HCT116 (cell line): ENCODE measurements at regions not wholly inside any gene's neighbourhood (a gene's known extent, or its start where the extent isn't known, plus 50 kb on each side); places are given as distances from the start of the nearest gene placed in this dataset.

Experiments used
- ATAC-seq: fragments of 200-7000 bp; cut with Tn5 transposase; 2 replicates; pipeline ENCODE4 v1.9.1; 2020; ENCODE audit warnings: mild to moderate bottlenecking, moderate library complexity
- BruUV-seq: library from RNA; stranded (reverse); fragments of 400-500 nt; replicated peaks from 2 replicates; lab custom pipeline; 2021; lab: Mats Ljungman, UMichigan
- CTCF ChIA-PET: fragments of 300-600 bp; sonication (Branson Sonifier 250); formaldehyde crosslinking; loops from one replicate; lab custom pipeline; 2021; ENCODE audit warnings: antibody characterized with exemption; lab: Charles Lee
- POLR2A ChIA-PET: fragments of 300-600, 350-600 bp; sonication (Branson Sonifier 250); formaldehyde crosslinking; loops from one replicate; lab custom pipeline; 2021; ENCODE audit warnings: antibody characterized with exemption; lab: Charles Lee
- RAD21 ChIA-PET, 2 experiments: fragments of 300-600 bp; sonication (Branson Sonifier 250); formaldehyde crosslinking; loops; one replicate each; lab custom pipeline; 2023; ENCODE audit warnings: low total read pairs in 2 of 2; ENCODE audit not compliant: uncharacterized antibody in 2 of 2, unreplicated experiment in 2 of 2, low non-redundant PET in 1 of 2; lab: Charles Lee
- DNase-seq: peaks from one replicate; pipeline ENCODE4 v3.0.0-alpha.2; 2010; ENCODE audit warnings: low read depth, low spot score
- H2AFZ ChIP-seq: fragments of 200-600 bp; shearing (Covaris generic), sonication (generic); 2 replicates; pipeline ENCODE4 v1.6.1; 2017; ENCODE audit warnings: low read depth, mixed run types, mixed read lengths, antibody characterized with exemption, low read length; ENCODE audit not compliant: poor library complexity, severe bottlenecking
- H3K27ac ChIP-seq: 2 replicates; pipeline ENCODE4 v1.5.1; 2012; ENCODE audit warnings: low read depth, low read length
- H3K27me3 ChIP-seq: fragments of 200-600 bp; sonication (generic); 2 replicates; pipeline ENCODE4 v1.6.1; 2016; ENCODE audit warnings: mixed run types, low read length, mixed read lengths; ENCODE audit not compliant: insufficient read depth
- H3K36me3 ChIP-seq, 2 experiments: fragments of 200-500 bp in 1 of 2; fragments of 200-600 bp in 1 of 2; sonication (Bioruptor generic) in 1 of 2; sonication (generic) in 1 of 2; 2 replicates each; pipeline versions ENCODE4 v1.5.1 to v1.6.1; 2014 to 2016; ENCODE audit warnings: low read length in 2 of 2, inconsistent platforms in 1 of 2, mixed read lengths in 1 of 2, mixed run types in 1 of 2; ENCODE audit not compliant: insufficient read depth in 2 of 2, control insufficient read depth in 1 of 2
- H3K4me1 ChIP-seq, 2 experiments: fragments of 200-600 bp in 1 of 2; sonication (generic) in 1 of 2; 2 replicates each; pipeline versions ENCODE4 v1.5.1 to v1.6.1; 2012 to 2017; ENCODE audit warnings: low read length in 2 of 2, inconsistent platforms in 1 of 2, mild to moderate bottlenecking in 1 of 2, mixed read lengths in 1 of 2, mixed run types in 1 of 2, moderate library complexity in 1 of 2; ENCODE audit not compliant: insufficient read depth in 2 of 2, control insufficient read depth in 1 of 2
- H3K4me2 ChIP-seq: fragments of 200-600 bp; sonication (generic); 2 replicates; pipeline ENCODE4 v1.6.1; 2017; ENCODE audit warnings: mixed run types, low read length, mixed read lengths
- H3K4me3 ChIP-seq, 2 experiments: fragments of 200-600 bp in 1 of 2; sonication (generic) in 1 of 2; replicated peaks in 1 of 2; 2 replicates each; pipeline ENCODE4 v1.5.1; 2011 to 2016; ENCODE audit warnings: low read length in 2 of 2, control low read depth in 1 of 2, low read depth in 1 of 2, mild to moderate bottlenecking in 1 of 2, mixed read lengths in 1 of 2, mixed run types in 1 of 2
- H3K79me2 ChIP-seq: fragments of 200-600 bp; sonication (generic); 2 replicates; pipeline ENCODE4 v1.6.1; 2017; ENCODE audit warnings: mild to moderate bottlenecking, mixed run types, low read length, moderate library complexity, mixed read lengths; ENCODE audit not compliant: insufficient read depth
- H3K9ac ChIP-seq: fragments of 200-600 bp; sonication (generic); 2 replicates; pipeline ENCODE4 v1.6.1; 2016; ENCODE audit warnings: low read length, mixed read lengths
- H3K9me2 ChIP-seq: fragments of 200-600 bp; sonication (generic), shearing (Covaris generic); 2 replicates; pipeline ENCODE4 v1.6.1; 2017; ENCODE audit warnings: mixed run types, mild to moderate bottlenecking, moderate library complexity; ENCODE audit not compliant: insufficient read depth
- H3K9me3 ChIP-seq, 2 experiments: fragments of 200-500 bp in 1 of 2; fragments of 200-600 bp in 1 of 2; sonication (Bioruptor generic) in 1 of 2; sonication (generic) in 1 of 2; 2 replicates each; pipeline ENCODE4 v1.6.1; 2014 to 2017; ENCODE audit warnings: low read length in 2 of 2, mixed read lengths in 2 of 2, inconsistent platforms in 1 of 2, low read depth in 1 of 2, mild to moderate bottlenecking in 1 of 2, mixed run types in 1 of 2, moderate library complexity in 1 of 2; ENCODE audit not compliant: control insufficient read depth in 1 of 2, insufficient read depth in 1 of 2
- H4K20me1 ChIP-seq: fragments of 200-600 bp; sonication (generic), shearing (Covaris generic); 2 replicates; pipeline ENCODE4 v1.6.1; 2017; ENCODE audit warnings: mixed run types, mild to moderate bottlenecking, moderate library complexity; ENCODE audit not compliant: insufficient read depth
- ELF1 ChIP-seq: IDR thresholded peaks from 2 replicates; pipeline ENCODE4 v1.6.1; 2012; ENCODE audit warnings: low read depth, borderline replicate concordance
- EZH2 ChIP-seq: fragments of 200-600 bp; sonication (generic); IDR thresholded peaks from 2 replicates; pipeline ENCODE4 v1.6.1; 2017; ENCODE audit warnings: antibody characterized with exemption, mixed run types
- FOSL1 ChIP-seq: IDR thresholded peaks from 2 replicates; pipeline ENCODE4 v1.6.1; 2012; ENCODE audit warnings: low read depth
- POLR2AphosphoS5 ChIP-seq: IDR thresholded peaks from 2 replicates; pipeline ENCODE4 v1.6.1; 2011; ENCODE audit warnings: mild to moderate bottlenecking, low read depth, low read length, moderate library complexity
- SIN3A ChIP-seq: IDR thresholded peaks from 2 replicates; pipeline ENCODE4 v1.6.1; 2012; ENCODE audit warnings: low read depth
- SP1 ChIP-seq: IDR thresholded peaks from 2 replicates; pipeline ENCODE4 v1.6.1; 2012; ENCODE audit warnings: low read depth
- intact Hi-C: fragments of 100-400 bp; cut with micrococcal nuclease; formaldehyde crosslinking; loops from 2 replicates; pipeline ENCODE4 v1.10.0; 2022
- TF ChIP-seq, protein P1 (sequence below), 3 experiments: fragments of 200-600 bp in 1 of 3; sonication (generic) in 1 of 3; IDR thresholded peaks in 2 of 3; conservative IDR thresholded peaks in 1 of 3; 2 replicates each; pipeline ENCODE4 v1.5.1; 2012 to 2017; ENCODE audit warnings: low read depth in 2 of 3, low read length in 2 of 3, antibody characterized with exemption in 1 of 3, borderline replicate concordance in 1 of 3, control low read depth in 1 of 3, mild to moderate bottlenecking in 1 of 3, mixed read lengths in 1 of 3, mixed run types in 1 of 3, moderate library complexity in 1 of 3; ENCODE audit not compliant: insufficient read depth in 1 of 3
- TF ChIP-seq, protein P2 (sequence below): IDR thresholded peaks from 2 replicates; pipeline ENCODE4 v1.6.1; 2011; ENCODE audit warnings: mild to moderate bottlenecking, low read length, moderate library complexity; ENCODE audit not compliant: insufficient replicate concordance; ENCODE audit errors: extremely low read depth
- TF ChIP-seq, protein P3 (sequence below): IDR thresholded peaks from 2 replicates; pipeline ENCODE4 v1.6.1; 2012; ENCODE audit warnings: low read depth
- TF ChIP-seq, protein P4 (sequence below): IDR thresholded peaks from 2 replicates; pipeline ENCODE4 v1.6.1; 2012

DNA sequence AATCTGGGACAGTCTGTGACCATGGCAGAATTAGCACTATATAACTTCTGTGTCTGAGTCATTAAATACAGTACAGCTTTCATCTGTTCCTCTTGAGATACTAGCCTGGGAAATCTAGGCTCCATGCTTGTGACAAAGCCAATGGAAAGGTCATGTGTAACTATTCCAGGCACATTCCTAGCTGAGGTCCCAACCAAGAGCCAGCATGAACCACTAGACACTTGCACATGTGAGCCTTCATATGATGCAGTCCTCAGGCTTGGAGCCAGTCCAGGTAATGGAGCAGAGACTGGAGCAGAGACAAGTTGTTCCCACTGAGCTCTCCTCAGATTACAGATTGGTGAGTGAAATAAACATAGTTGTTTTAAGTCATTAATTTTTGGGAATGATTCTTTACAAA is 412.4 kb upstream of the ZNF462 start:
- intact Hi-C loops = no loop called here
- ATAC-seq = no peak
- BruUV-seq = no TSS peak
- H3K9me3 ChIP-seq = no peaks in the 10 kb centered on the region
- H3K27me3 ChIP-seq = peaks cover 3% of the 10 kb centered on the region; the same call in 1 of the 2 replicates
- H3K27ac ChIP-seq = no peak overlapping the region
- ChIA-PET POLR2A (no interaction called here), RAD21 (no interaction called here), CTCF (no interaction called here)
- H3K9ac ChIP-seq = no peak overlapping the region
- H3K9me2 ChIP-seq = no peaks in the 10 kb centered on the region
- no peak overlapping the region for H2AFZ ChIP-seq
- DNase-seq = no peak
- H3K4me2 ChIP-seq = no peak overlapping the region
- TF ChIP-seq, protein P1, sequence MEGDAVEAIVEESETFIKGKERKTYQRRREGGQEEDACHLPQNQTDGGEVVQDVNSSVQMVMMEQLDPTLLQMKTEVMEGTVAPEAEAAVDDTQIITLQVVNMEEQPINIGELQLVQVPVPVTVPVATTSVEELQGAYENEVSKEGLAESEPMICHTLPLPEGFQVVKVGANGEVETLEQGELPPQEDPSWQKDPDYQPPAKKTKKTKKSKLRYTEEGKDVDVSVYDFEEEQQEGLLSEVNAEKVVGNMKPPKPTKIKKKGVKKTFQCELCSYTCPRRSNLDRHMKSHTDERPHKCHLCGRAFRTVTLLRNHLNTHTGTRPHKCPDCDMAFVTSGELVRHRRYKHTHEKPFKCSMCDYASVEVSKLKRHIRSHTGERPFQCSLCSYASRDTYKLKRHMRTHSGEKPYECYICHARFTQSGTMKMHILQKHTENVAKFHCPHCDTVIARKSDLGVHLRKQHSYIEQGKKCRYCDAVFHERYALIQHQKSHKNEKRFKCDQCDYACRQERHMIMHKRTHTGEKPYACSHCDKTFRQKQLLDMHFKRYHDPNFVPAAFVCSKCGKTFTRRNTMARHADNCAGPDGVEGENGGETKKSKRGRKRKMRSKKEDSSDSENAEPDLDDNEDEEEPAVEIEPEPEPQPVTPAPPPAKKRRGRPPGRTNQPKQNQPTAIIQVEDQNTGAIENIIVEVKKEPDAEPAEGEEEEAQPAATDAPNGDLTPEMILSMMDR (IDR thresholded peaks at IDR 0.05 in 2 of 3, conservative IDR thresholded peaks at IDR 0.05 in 1 of 3; ENCODE audit: borderline replicate concordance in 1 of 3, insufficient read depth in 1 of 3, low read depth in 2 of 3, low read length in 2 of 3) = no peak
- TF ChIP-seq POLR2AphosphoS5 (no peak), EZH2 (no peak), FOSL1 (no peak), ELF1 (no peak), SIN3A (no peak), SP1 (no peak)
- TF ChIP-seq, protein P2, sequence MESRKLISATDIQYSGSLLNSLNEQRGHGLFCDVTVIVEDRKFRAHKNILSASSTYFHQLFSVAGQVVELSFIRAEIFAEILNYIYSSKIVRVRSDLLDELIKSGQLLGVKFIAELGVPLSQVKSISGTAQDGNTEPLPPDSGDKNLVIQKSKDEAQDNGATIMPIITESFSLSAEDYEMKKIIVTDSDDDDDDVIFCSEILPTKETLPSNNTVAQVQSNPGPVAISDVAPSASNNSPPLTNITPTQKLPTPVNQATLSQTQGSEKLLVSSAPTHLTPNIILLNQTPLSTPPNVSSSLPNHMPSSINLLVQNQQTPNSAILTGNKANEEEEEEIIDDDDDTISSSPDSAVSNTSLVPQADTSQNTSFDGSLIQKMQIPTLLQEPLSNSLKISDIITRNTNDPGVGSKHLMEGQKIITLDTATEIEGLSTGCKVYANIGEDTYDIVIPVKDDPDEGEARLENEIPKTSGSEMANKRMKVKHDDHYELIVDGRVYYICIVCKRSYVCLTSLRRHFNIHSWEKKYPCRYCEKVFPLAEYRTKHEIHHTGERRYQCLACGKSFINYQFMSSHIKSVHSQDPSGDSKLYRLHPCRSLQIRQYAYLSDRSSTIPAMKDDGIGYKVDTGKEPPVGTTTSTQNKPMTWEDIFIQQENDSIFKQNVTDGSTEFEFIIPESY = no peak
- TF ChIP-seq, protein P3, sequence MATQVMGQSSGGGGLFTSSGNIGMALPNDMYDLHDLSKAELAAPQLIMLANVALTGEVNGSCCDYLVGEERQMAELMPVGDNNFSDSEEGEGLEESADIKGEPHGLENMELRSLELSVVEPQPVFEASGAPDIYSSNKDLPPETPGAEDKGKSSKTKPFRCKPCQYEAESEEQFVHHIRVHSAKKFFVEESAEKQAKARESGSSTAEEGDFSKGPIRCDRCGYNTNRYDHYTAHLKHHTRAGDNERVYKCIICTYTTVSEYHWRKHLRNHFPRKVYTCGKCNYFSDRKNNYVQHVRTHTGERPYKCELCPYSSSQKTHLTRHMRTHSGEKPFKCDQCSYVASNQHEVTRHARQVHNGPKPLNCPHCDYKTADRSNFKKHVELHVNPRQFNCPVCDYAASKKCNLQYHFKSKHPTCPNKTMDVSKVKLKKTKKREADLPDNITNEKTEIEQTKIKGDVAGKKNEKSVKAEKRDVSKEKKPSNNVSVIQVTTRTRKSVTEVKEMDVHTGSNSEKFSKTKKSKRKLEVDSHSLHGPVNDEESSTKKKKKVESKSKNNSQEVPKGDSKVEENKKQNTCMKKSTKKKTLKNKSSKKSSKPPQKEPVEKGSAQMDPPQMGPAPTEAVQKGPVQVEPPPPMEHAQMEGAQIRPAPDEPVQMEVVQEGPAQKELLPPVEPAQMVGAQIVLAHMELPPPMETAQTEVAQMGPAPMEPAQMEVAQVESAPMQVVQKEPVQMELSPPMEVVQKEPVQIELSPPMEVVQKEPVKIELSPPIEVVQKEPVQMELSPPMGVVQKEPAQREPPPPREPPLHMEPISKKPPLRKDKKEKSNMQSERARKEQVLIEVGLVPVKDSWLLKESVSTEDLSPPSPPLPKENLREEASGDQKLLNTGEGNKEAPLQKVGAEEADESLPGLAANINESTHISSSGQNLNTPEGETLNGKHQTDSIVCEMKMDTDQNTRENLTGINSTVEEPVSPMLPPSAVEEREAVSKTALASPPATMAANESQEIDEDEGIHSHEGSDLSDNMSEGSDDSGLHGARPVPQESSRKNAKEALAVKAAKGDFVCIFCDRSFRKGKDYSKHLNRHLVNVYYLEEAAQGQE = no peak
- TF ChIP-seq, protein P4, sequence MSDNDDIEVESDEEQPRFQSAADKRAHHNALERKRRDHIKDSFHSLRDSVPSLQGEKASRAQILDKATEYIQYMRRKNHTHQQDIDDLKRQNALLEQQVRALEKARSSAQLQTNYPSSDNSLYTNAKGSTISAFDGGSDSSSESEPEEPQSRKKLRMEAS = no peak
- no peaks in the 10 kb centered on the region for H3K79me2 ChIP-seq
- no peaks in the 10 kb centered on the region for H3K4me1 ChIP-seq
- no peaks in the 10 kb centered on the region for H4K20me1 ChIP-seq
- H3K4me3 ChIP-seq = no peak overlapping the region
- no peaks in the 10 kb centered on the region for H3K36me3 ChIP-seq
